ENCODE measurements at regions not wholly inside any gene's neighbourhood (a gene's known extent, or its start where the extent isn't known, plus 50 kb on each side); places are given as distances from the start of the nearest gene placed in this dataset.

- DNase-seq, result no peak
These were observed 742.4 kb upstream of the NR2F2 start for GRCh38 chr15:95588056-95588455.

DNA sequence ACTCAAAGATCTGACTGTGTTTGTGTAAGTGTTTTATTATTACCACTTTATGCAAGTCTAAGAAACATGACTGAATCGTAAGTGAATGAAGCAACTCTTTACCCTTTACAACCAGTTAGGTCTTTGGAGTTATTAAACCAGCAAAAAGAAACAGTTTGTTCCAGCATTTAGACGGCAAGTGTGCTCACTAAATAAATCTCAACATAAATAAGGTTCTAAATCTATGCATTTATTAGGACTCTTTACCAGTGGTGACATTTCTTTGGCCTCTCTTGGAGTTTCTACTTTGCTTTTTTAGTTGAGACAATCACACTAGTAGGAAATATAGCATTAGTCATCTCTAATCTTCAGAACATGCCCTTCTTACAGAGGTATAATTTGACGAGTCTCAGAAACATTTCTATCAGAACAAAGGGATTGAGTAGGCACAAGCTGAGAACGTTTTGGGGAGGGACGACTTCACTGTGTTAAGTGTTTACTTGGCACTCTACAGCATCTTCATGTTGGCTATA lies 739.9 kb upstream of the NR2F2 start:
- DNase-seq, result no peak

DNA sequence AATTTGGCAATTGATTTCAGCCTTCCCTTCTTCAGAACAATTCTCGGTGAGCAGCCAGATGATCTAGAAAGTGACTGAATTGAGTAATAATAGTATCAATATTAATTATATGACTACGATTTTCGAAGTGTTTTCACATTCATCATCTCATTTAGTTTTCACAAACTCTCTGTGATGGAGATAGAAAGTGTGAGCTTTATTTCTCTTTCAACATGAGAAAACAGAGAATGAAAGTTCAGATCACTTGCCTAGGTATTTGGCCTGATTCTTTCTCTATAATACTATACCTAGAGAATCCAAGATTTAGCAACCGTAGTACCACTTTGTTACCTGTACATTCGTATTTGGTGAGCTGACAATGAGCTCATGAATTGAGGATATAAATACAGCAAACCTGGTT lies 739.2 kb upstream of the NR2F2 start:
- no peak for DNase-seq

GRCh38 chr15:95591886-95592285 lies 738.6 kb upstream of the NR2F2 start:
- no peak for DNase-seq

DNA sequence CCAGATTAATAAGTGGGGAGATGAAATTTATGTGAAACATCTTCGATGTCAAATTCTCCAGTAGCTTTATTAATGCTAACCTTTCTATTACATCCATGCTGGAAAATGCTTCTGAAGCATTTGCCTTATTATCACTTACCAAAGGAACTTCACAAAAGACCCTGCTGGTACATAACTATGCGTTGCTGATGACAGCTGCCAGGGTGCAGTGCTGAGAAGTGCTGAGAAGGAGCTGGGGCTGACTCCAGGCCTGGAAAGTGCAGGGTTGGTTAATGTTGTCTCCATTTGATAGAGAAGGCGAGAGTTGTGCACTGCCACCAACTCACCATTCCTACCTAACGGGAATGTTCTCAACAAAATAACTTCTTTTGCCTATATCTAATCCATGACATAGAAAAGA lies 736.0 kb upstream of the NR2F2 start:
- no peak for DNase-seq

- no peak for DNase-seq
These were observed 734.7 kb upstream of the NR2F2 start for GRCh38 chr15:95595759-95596158.

GRCh38 chr15:95596496-95596895 lies 734.0 kb upstream of the NR2F2 start:
- no peak for DNase-seq

- DNase-seq, result no peak
These were observed 732.1 kb upstream of the NR2F2 start for GRCh38 chr15:95598251-95598855.

- no peak for DNase-seq
These were observed 730.1 kb upstream of the NR2F2 start for GRCh38 chr15:95600367-95600766.

DNA sequence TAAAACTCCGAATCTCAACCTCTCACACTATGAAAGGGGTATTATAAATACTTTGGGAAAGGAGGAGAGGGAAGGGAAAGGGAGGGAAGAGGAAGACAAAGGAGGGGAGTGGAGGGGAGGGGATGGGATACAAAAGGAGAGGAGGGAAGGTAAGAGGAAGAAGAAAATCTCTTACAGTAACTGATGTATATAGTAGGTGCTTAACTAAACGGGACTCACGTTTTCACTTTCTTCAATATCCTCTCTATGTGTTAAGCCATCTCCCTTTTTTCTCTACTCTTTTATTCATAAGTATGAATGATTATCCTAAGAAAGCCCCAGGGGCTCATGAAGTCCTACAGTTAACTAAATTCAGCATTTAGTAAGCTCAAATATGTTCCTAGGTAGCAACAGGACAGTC lies 729.6 kb upstream of the NR2F2 start:
- DNase-seq, result no peak

DNA sequence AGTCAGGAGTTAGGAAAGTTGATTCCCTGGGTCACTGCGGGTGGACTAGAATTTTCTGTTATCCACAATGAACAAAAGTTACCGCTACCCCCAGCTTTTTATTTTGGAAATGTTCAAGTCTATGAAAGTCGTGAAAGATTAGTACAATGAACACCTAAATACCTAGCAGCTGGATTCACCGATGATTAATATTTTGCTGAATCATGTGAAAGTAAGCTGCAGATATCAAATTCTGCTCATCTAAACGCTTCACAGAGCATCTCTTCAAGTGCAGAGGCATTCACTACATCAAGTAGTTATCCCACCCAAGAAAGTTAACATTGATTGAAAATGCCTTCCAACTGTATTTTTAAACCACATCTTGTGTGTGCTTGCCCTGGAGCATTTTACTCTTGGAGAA lies 729.0 kb upstream of the NR2F2 start:
- DNase-seq, result no peak

GRCh38 chr15:95603802-95604201 lies 726.7 kb upstream of the NR2F2 start:
- DNase-seq, result peak; percentile 24

DNA sequence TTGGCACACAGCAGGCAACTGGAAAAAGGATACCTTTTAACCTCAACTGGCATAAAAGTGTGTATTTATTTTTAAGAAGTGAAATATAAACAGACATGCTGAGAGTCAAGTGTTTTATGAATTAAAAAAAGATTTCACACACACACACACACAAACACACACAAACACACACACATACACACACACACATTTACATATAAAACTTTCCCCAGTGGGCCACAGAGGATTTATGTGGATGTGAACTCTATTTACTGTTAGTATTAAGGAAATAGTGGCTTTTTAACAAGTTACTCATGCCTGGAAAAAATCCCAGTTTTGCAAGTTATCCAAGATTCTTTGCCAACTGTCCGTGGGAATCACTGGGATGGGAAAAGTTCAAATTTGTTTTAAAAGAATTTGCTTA lies 725.9 kb upstream of the NR2F2 start:
- DNase-seq, result peak; percentile 91

GRCh38 chr15:95605098-95605497 lies 725.4 kb upstream of the NR2F2 start:
- no peak for DNase-seq

DNA sequence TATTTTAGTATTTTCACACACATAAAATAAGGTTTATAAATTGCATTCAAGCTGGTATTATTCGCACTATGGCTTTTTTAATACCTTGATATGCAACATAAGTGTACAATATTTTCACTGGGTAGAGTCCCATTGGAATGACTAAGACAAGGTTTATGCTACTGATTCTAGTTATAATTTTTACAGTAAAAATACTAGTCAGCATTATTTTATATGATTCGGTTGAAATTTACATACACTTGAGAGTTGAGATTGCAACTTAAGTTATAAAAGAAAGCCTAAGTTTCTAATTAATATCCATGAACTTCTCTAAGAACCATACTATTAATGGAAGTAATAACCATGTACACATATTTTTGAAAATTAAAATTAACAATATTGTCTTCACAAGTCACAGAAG lies 723.9 kb upstream of the NR2F2 start:
- no peak for DNase-seq

DNA sequence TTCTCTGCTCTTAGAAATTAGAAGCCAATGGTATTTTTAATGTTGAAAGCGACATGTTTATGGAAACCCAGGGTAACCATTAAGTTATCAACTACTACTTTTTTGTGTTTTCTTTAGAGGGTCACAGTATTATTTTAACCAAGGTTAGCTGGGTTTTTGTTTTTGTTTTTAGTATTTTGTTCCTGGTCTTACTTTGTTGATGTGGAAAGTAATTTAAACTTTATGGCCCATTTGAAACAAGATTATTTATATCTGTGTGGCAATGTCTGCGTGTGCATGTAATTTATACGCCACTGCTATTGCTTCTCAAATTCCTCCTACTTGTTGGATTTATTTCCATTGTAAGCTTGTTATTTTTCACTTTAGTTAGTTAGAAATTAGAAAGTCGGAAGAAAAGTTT lies 722.1 kb upstream of the NR2F2 start:
- no peak for DNase-seq

- peak; percentile 12 for DNase-seq
These were observed 721.4 kb upstream of the NR2F2 start for GRCh38 chr15:95609096-95609495.

DNA sequence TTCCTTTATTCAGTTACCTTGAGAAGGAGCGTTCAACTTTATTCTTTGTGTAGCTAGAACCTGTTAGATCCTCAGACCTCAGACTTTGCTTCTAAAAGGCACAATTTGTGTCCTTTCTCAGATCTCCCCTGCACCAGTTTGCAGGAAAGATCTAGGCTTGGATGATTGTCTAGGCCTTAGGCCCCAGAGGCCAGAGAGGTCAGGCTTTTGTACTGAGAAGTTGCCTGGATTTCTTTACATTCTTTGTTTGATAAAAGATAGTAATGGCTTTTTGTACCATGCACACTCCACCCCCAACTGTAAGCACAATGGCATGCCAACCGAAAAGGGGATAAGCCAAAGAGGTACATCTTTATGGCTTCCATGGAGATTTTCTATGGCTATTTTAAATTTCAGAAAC lies 719.6 kb upstream of the NR2F2 start:
- DNase-seq, result no peak

GRCh38 chr15:95615436-95615835 lies 715.1 kb upstream of the NR2F2 start:
- DNase-seq, result no peak

- DNase-seq, result no peak
These were observed 714.2 kb upstream of the NR2F2 start for GRCh38 chr15:95616306-95616705.

DNA sequence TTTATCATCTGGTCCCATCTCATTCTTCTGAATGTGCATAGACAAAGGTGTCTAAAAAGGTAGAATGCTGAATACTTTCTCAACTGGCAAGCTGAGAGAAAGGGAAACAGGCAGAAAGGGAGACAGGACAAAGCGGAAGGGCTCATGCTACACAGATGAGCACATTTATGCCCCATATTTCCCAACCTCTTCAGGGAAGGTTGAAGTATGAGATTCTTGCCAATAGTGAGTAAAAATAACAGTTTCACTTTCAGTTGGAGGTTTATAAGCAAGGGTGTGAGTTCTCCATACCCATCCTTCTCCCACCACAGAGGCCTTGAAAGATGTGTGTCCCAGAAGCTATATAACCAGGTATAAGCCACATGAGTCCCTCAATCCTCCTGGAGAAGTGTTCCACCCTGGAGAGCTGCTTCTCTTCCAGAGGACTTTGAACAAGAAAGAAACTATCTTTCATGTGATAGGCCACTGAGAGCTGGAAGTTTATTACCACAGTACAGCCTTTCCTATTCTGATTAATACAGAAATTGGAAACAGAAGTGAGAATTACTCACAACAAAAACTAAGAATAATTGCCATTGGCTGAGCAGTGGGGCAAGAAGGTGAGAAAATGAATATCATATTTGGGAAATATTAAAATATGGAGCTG lies 709.4 kb upstream of the NR2F2 start:
- no peak for DNase-seq

DNA sequence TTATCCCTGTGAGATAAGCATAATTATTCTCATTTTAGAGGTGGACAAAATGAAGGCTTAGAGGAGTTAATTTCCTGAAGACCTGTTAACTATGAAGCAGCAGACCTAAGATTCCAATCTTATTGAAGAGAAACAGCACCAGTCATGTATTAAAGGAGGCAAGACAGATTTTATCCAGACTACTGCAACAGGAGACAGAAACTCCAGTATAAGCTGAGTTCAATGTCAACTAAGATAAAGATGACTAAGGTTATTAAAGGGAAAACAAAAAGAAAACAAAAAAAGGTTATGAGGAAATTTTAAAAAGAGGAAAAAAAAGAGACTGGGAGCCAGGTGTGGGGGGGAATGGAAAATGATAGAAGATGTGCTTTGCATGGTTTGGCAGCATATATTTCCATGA lies 707.7 kb upstream of the NR2F2 start:
- DNase-seq, result no peak

DNA sequence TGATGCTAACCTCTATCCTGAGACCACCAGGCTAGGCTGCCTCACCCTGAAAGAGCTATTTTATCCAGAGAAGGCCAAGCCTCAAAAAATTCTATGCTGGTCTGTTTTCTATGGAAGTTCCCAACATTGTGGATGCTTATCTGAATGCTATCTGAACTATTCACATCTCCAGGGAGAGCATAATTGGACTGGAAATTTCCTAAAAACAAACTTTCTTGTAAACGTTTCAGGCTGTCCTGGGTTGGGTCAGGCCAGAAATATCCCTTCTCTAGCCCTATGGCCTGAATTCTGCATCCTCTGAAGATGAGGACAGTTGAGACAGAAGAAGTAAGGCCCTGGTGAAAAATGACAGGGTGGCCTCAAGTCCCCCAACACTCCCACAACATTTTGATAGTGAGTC lies 706.4 kb upstream of the NR2F2 start:
- DNase-seq, result no peak

GRCh38 chr15:95624616-95625361 lies 705.7 kb upstream of the NR2F2 start:
- no peak for DNase-seq
